ENCODE measurements at regions not wholly inside any gene's neighbourhood (a gene's known extent, or its start where the extent isn't known, plus 50 kb on each side); places are given as distances from the start of the nearest gene placed in this dataset.

DNA sequence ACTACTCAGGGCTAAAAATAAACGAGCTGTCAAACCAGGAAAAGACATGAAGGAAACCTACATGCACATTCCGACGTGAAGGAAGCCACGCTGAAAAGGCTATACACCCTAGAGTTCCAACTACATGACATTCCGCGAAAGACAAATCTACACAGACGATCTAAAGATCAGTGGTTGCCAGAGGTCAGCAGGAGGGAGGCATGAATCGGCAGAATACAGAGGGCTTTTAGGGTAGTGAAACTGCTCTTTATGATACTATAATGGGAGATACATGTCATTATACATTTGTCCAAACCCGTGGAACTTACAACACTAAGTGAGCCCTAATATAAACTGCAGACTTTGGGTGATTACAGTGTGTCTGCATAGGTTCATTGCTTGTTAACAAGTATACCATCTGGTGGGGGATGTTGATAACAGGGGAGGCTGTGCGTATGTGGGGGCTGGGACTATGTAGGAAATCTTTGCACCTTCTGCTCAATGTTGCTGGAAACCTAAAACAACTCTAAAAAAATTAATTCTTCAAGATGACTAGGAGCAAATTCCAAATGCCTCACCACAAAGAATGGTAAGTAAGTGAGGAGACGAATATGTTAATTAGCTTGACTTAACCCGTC is 132.2 kb upstream of the CDH4 start:
- ATAC-seq: no peak
- TF ChIP-seq SNAI2 (CRISPR knock-in tag; IDR thresholded peaks at IDR 0.05): no peak
- no peak for TF ChIP-seq ZNF8 (CRISPR knock-in tag; IDR thresholded peaks at IDR 0.05)
- no peak for TF ChIP-seq OSR1 (CRISPR knock-in tag; IDR thresholded peaks at IDR 0.05)
- TF ChIP-seq ZFP3 (CRISPR knock-in tag; IDR thresholded peaks at IDR 0.05): no peak
- TF ChIP-seq BACH2 (CRISPR knock-in tag; IDR thresholded peaks at IDR 0.05; ENCODE audit: borderline replicate concordance): no peak

GRCh38 chr20:61120595-61121515 is 131.2 kb upstream of the CDH4 start:
- TF ChIP-seq ZFP3 (CRISPR knock-in tag; IDR thresholded peaks at IDR 0.05) (no peak), CSRNP3 (CRISPR knock-in tag; IDR thresholded peaks at IDR 0.05) (no peak), ESRRG (CRISPR knock-in tag; IDR thresholded peaks at IDR 0.05) (no peak), ZC3H10 (CRISPR knock-in tag; IDR thresholded peaks at IDR 0.05) (no peak), ARNTL (CRISPR knock-in tag; IDR thresholded peaks at IDR 0.05; ENCODE audit: borderline replicate concordance, low read depth) (no peak), PPARA (CRISPR knock-in tag; IDR thresholded peaks at IDR 0.05; ENCODE audit: borderline replicate concordance) (no peak), ZNF8 (CRISPR knock-in tag; IDR thresholded peaks at IDR 0.05) (no peak), TCF4 (CRISPR knock-in tag; IDR thresholded peaks at IDR 0.05; ENCODE audit: borderline replicate concordance) (no peak), GLIS3 (CRISPR knock-in tag; IDR thresholded peaks at IDR 0.05) (no peak), CREB5 (CRISPR knock-in tag; IDR thresholded peaks at IDR 0.05; ENCODE audit: low read depth) (no peak)
- TF ChIP-seq, protein P1, sequence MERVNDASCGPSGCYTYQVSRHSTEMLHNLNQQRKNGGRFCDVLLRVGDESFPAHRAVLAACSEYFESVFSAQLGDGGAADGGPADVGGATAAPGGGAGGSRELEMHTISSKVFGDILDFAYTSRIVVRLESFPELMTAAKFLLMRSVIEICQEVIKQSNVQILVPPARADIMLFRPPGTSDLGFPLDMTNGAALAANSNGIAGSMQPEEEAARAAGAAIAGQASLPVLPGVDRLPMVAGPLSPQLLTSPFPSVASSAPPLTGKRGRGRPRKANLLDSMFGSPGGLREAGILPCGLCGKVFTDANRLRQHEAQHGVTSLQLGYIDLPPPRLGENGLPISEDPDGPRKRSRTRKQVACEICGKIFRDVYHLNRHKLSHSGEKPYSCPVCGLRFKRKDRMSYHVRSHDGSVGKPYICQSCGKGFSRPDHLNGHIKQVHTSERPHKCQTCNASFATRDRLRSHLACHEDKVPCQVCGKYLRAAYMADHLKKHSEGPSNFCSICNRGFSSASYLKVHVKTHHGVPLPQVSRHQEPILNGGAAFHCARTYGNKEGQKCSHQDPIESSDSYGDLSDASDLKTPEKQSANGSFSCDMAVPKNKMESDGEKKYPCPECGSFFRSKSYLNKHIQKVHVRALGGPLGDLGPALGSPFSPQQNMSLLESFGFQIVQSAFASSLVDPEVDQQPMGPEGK (CRISPR knock-in tag; IDR thresholded peaks at IDR 0.05; ENCODE audit: borderline replicate concordance): no peak
- ATAC-seq: no peak

- no peak for ATAC-seq
- no peak for TF ChIP-seq CREB5 (CRISPR knock-in tag; IDR thresholded peaks at IDR 0.05; ENCODE audit: low read depth)
- TF ChIP-seq ZNF70 (CRISPR knock-in tag; IDR thresholded peaks at IDR 0.05): no peak
- TF ChIP-seq, protein P1 (CRISPR knock-in tag; IDR thresholded peaks at IDR 0.05; ENCODE audit: borderline replicate concordance): no peak
- TF ChIP-seq CSDC2 (CRISPR knock-in tag; IDR thresholded peaks at IDR 0.05): no peak
- no peak for TF ChIP-seq POU6F1 (CRISPR knock-in tag; IDR thresholded peaks at IDR 0.05; ENCODE audit: borderline replicate concordance, low read depth)
- no peak for TF ChIP-seq BACH2 (CRISPR knock-in tag; IDR thresholded peaks at IDR 0.05; ENCODE audit: borderline replicate concordance)
- TF ChIP-seq ISL1 (CRISPR knock-in tag; IDR thresholded peaks at IDR 0.05): no peak
- TF ChIP-seq ZC3H10 (CRISPR knock-in tag; IDR thresholded peaks at IDR 0.05): no peak
- TF ChIP-seq SNAI2 (CRISPR knock-in tag; IDR thresholded peaks at IDR 0.05): no peak
- TF ChIP-seq ESRRG (CRISPR knock-in tag; IDR thresholded peaks at IDR 0.05): no peak
- TF ChIP-seq ZFP3 (CRISPR knock-in tag; IDR thresholded peaks at IDR 0.05): no peak
- no peak for TF ChIP-seq OSR1 (CRISPR knock-in tag; IDR thresholded peaks at IDR 0.05)
- TF ChIP-seq GLIS3 (CRISPR knock-in tag; IDR thresholded peaks at IDR 0.05): no peak
- no peak for TF ChIP-seq PPARA (CRISPR knock-in tag; IDR thresholded peaks at IDR 0.05; ENCODE audit: borderline replicate concordance)
- TF ChIP-seq TOX (CRISPR knock-in tag; IDR thresholded peaks at IDR 0.05; ENCODE audit: borderline replicate concordance): no peak
- no peak for TF ChIP-seq ZNF8 (CRISPR knock-in tag; IDR thresholded peaks at IDR 0.05)
- TF ChIP-seq, protein P2, sequence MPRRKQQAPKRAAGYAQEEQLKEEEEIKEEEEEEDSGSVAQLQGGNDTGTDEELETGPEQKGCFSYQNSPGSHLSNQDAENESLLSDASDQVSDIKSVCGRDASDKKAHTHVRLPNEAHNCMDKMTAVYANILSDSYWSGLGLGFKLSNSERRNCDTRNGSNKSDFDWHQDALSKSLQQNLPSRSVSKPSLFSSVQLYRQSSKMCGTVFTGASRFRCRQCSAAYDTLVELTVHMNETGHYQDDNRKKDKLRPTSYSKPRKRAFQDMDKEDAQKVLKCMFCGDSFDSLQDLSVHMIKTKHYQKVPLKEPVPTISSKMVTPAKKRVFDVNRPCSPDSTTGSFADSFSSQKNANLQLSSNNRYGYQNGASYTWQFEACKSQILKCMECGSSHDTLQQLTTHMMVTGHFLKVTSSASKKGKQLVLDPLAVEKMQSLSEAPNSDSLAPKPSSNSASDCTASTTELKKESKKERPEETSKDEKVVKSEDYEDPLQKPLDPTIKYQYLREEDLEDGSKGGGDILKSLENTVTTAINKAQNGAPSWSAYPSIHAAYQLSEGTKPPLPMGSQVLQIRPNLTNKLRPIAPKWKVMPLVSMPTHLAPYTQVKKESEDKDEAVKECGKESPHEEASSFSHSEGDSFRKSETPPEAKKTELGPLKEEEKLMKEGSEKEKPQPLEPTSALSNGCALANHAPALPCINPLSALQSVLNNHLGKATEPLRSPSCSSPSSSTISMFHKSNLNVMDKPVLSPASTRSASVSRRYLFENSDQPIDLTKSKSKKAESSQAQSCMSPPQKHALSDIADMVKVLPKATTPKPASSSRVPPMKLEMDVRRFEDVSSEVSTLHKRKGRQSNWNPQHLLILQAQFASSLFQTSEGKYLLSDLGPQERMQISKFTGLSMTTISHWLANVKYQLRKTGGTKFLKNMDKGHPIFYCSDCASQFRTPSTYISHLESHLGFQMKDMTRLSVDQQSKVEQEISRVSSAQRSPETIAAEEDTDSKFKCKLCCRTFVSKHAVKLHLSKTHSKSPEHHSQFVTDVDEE (CRISPR knock-in tag; IDR thresholded peaks at IDR 0.05): no peak
- no peak for TF ChIP-seq RARB (CRISPR knock-in tag; IDR thresholded peaks at IDR 0.05)
Measured at GRCh38 chr20:61121661-61122060, 130.4 kb upstream of the CDH4 start.
